Adrenal gland (tissue), 5 donors: ENCODE measurements at regions not wholly inside any gene's neighbourhood (a gene's known extent, or its start where the extent isn't known, plus 50 kb on each side); places are given as distances from the start of the nearest gene placed in this dataset.

Source experiments
- CTCF ChIP-seq, 6 experiments: fragments of 450-650 bp in 4 of 6; fragments of 200-600 bp in 2 of 6; sonication (generic) in 1 of 6; IDR thresholded peaks; 1 replicate in 5 of 6; 2 replicates in 1 of 6; pipeline versions ENCODE4 v1.5.1 to v1.8.0; 2016 to 2021; ENCODE audit warnings: antibody characterized with exemption in 6 of 6, mild to moderate bottlenecking in 2 of 6, moderate library complexity in 1 of 6
- POLR2A ChIP-seq, 2 donors: fragments of 450-650 bp; IDR thresholded peaks; one replicate each; pipeline ENCODE4 v1.6.1; 2017; ENCODE audit warnings: antibody characterized with exemption in 2 of 2, mild to moderate bottlenecking in 2 of 2, moderate library complexity in 1 of 2
- donor health status: DM: no; HTN: no; CAD: no.

DNA sequence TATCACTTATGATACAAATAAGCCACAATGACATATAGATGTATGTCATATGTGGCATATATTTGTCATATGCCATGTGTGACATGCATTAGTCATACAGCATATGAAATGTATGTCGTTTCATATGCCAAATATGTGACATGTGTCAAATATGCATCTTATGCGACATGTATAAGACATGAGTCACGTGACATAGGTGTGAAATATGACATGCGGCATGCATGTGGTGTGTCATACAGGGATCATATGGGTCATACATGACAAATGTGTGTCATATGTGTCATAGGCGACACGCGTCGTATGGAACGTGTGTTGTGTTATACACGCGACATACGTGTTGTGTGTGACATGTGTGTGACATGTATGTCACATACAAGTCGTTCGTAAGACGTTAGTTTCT is 2154.0 kb upstream of the PIK3C3 start:
- no peak for TF ChIP-seq CTCF (IDR thresholded peaks at IDR 0.05)
- no peak for TF ChIP-seq POLR2A (IDR thresholded peaks at IDR 0.05)
